Hematopoietic multipotent progenitor cell treated with erythropoietin and hydrocortisone succinate and interleukin-3 and kit ligand, for 8 days (in vitro differentiated cells): ENCODE measurements at regions not wholly inside any gene's neighbourhood (a gene's known extent, or its start where the extent isn't known, plus 50 kb on each side); places are given as distances from the start of the nearest gene placed in this dataset.
A peak's percentile ranks its signal among the peaks of the same experiment; 100 is the strongest.

Source experiments
- DNase-seq: peaks from one replicate; pipeline ENCODE4 v3.0.0-alpha.2; 2015

- DNase-seq: no peak
Measured at GRCh38 chr2:40507432-40507831, 55.5 kb upstream of the SLC8A1 start.

- no peak for DNase-seq
Measured at GRCh38 chr2:40510304-40510703, 58.4 kb upstream of the SLC8A1 start.

- DNase-seq: no peak
Measured at GRCh38 chr2:40511661-40512213, 59.8 kb upstream of the SLC8A1 start.

GRCh38 chr2:40512256-40512655 lies 60.4 kb upstream of the SLC8A1 start:
- DNase-seq: no peak

GRCh38 chr2:40513201-40513600 lies 61.3 kb upstream of the SLC8A1 start:
- DNase-seq: no peak

- no peak for DNase-seq
Measured at GRCh38 chr2:40516604-40517003, 64.7 kb upstream of the SLC8A1 start.

GRCh38 chr2:40528564-40528963 lies 76.7 kb upstream of the SLC8A1 start:
- no peak for DNase-seq

- DNase-seq: no peak
Measured at GRCh38 chr2:40531359-40531758, 79.5 kb upstream of the SLC8A1 start.

- DNase-seq: no peak
Measured at GRCh38 chr2:40534528-40534927, 82.6 kb upstream of the SLC8A1 start.

GRCh38 chr2:40535972-40536371 lies 84.1 kb upstream of the SLC8A1 start:
- no peak for DNase-seq

GRCh38 chr2:40540026-40540425 lies 88.1 kb upstream of the SLC8A1 start:
- DNase-seq: no peak

GRCh38 chr2:40543381-40543780 lies 91.5 kb upstream of the SLC8A1 start:
- DNase-seq: no peak

- DNase-seq: no peak
Measured at GRCh38 chr2:40544072-40544471, 92.2 kb upstream of the SLC8A1 start.

- no peak for DNase-seq
Measured at GRCh38 chr2:40545645-40546044, 93.8 kb upstream of the SLC8A1 start.

- no peak for DNase-seq
Measured at GRCh38 chr2:40546439-40547191, 94.7 kb upstream of the SLC8A1 start.

GRCh38 chr2:40548521-40548920 lies 96.6 kb upstream of the SLC8A1 start:
- no peak for DNase-seq

- DNase-seq: no peak
Measured at GRCh38 chr2:40550085-40550484, 98.2 kb upstream of the SLC8A1 start.

GRCh38 chr2:40551081-40551480 lies 99.2 kb upstream of the SLC8A1 start:
- no peak for DNase-seq

GRCh38 chr2:40554665-40555294 lies 102.9 kb upstream of the SLC8A1 start:
- peak; percentile 67 for DNase-seq

GRCh38 chr2:40556293-40556692 lies 104.4 kb upstream of the SLC8A1 start:
- DNase-seq: no peak

GRCh38 chr2:40556739-40557138 lies 104.8 kb upstream of the SLC8A1 start:
- no peak for DNase-seq

GRCh38 chr2:40558761-40559160 lies 106.9 kb upstream of the SLC8A1 start:
- DNase-seq: no peak

- no peak for DNase-seq
Measured at GRCh38 chr2:40559175-40559574, 107.3 kb upstream of the SLC8A1 start.

GRCh38 chr2:40564184-40564583 lies 112.3 kb upstream of the SLC8A1 start:
- DNase-seq: no peak

- DNase-seq: no peak
Measured at GRCh38 chr2:40579247-40579646, 127.4 kb upstream of the SLC8A1 start.
